ENCODE measurements at regions not wholly inside any gene's neighbourhood (a gene's known extent, or its start where the extent isn't known, plus 50 kb on each side); places are given as distances from the start of the nearest gene placed in this dataset.

DNA sequence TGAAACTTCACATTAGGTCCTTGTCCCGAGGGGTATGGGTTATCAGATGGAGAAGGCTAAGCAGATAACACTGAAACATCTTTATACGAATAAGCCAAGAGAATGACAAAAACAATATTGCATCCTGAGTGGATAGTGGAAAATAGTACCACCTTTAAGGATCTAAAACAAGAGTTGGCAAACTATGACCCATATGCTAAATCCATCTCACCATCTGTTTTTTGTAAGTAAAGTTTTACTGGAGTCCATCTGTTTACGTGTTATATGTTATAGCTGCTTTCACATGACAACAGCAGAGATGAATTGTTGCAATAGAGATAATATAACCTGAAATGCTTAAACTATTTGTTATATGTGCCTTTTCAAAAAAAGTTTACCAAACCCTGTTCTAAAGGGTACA is 76.1 kb upstream of the TRDN start:
- TF ChIP-seq, protein P1, sequence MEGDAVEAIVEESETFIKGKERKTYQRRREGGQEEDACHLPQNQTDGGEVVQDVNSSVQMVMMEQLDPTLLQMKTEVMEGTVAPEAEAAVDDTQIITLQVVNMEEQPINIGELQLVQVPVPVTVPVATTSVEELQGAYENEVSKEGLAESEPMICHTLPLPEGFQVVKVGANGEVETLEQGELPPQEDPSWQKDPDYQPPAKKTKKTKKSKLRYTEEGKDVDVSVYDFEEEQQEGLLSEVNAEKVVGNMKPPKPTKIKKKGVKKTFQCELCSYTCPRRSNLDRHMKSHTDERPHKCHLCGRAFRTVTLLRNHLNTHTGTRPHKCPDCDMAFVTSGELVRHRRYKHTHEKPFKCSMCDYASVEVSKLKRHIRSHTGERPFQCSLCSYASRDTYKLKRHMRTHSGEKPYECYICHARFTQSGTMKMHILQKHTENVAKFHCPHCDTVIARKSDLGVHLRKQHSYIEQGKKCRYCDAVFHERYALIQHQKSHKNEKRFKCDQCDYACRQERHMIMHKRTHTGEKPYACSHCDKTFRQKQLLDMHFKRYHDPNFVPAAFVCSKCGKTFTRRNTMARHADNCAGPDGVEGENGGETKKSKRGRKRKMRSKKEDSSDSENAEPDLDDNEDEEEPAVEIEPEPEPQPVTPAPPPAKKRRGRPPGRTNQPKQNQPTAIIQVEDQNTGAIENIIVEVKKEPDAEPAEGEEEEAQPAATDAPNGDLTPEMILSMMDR (IDR thresholded peaks at IDR 0.05; ENCODE audit: low read depth, low read length, missing control alignments) = no peak
- DNase-seq (ENCODE audit: low read depth) = no peak
- no peak overlapping the region for H3K4me3 ChIP-seq (ENCODE audit: low read depth, low read length)

DNA sequence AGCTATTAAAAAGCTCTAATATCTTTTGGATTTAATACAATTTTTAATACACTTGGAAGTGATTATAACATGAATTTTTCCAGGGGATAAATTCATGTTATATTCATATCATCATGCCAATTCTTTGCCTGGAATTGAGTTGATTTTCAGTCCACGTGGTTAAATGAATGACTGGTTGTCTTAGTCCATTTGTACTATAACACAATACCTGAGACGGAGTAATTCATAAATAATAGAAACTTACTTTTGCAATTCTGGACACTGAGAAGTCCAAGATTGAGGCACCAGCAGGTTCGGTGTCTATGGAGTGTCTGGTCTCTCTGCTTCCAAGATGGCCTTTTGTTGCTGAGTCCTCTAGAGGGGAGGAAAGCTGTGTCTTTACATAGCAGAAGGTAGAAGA is 66.2 kb upstream of the TRDN start:
- DNase-seq (ENCODE audit: low read depth) = no peak
- no peak overlapping the region for H3K4me3 ChIP-seq (ENCODE audit: low read depth, low read length)
- TF ChIP-seq, protein P1 (IDR thresholded peaks at IDR 0.05; ENCODE audit: low read depth, low read length, missing control alignments) = no peak

DNA sequence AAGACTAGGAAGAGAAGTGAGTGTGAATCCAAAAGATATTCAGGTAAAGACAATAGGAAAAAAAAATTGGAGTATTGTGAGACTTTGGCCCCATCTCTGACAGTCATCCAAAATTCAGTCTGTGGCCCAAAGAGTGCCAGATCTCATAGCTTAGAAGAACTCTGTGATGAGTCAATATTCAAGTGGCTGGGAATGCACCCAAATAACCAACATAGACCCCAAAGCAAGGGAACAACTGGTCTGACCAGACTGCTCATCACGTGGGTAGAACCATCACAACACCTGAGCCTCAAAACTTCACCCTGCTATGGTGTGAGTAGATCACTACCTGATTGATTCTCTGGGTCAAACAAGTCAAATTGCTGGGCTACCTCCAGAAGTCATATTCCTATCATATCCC is 51.1 kb upstream of the TRDN start:
- DNase-seq (ENCODE audit: low read depth) = no peak
- TF ChIP-seq, protein P1 (IDR thresholded peaks at IDR 0.05; ENCODE audit: low read depth, low read length, missing control alignments) = no peak
- no peak overlapping the region for H3K4me3 ChIP-seq (ENCODE audit: low read depth, low read length)
